H9 (cell line): ENCODE measurements at regions not wholly inside any gene's neighbourhood (a gene's known extent, or its start where the extent isn't known, plus 50 kb on each side); places are given as distances from the start of the nearest gene placed in this dataset.

ENCODE experiments used
- DNase-seq: peaks from one replicate; pipeline ENCODE4 v3.0.0-alpha.2; 2017
- H2AFZ ChIP-seq: one replicate; pipeline ENCODE4 v1.6.1; 2013; ENCODE audit warnings: mild to moderate bottlenecking, low read length, control low read depth, moderate library complexity
- H2AK5ac ChIP-seq: 2 replicates; pipeline ENCODE4 v1.6.1; 2013; ENCODE audit warnings: low read length, control low read depth, mixed read lengths; ENCODE audit not compliant: insufficient read length
- H2BK120ac ChIP-seq: one replicate; pipeline ENCODE4 v1.6.1; 2013; ENCODE audit warnings: low read depth, mild to moderate bottlenecking, low read length, control low read depth, inconsistent platforms; ENCODE audit not compliant: poor library complexity, severe bottlenecking
- H2BK12ac ChIP-seq: 2 replicates; pipeline ENCODE4 v1.6.1; 2013; ENCODE audit warnings: low read length, control low read depth, mixed read lengths, low read depth; ENCODE audit not compliant: insufficient read length
- H2BK15ac ChIP-seq: 2 replicates; pipeline ENCODE4 v1.6.1; 2013; ENCODE audit warnings: low read depth, low read length, control low read depth
- H2BK20ac ChIP-seq: one replicate; pipeline ENCODE4 v1.6.1; 2013; ENCODE audit warnings: low read depth, mild to moderate bottlenecking, low read length, control low read depth, inconsistent platforms; ENCODE audit not compliant: poor library complexity, severe bottlenecking
- H2BK5ac ChIP-seq: 2 replicates; pipeline ENCODE4 v1.6.1; 2013; ENCODE audit warnings: low read length, control low read depth, mixed read lengths; ENCODE audit not compliant: insufficient read length
- H3K14ac ChIP-seq: 2 replicates; pipeline ENCODE4 v1.6.1; 2013; ENCODE audit warnings: low read length, control low read depth; ENCODE audit not compliant: insufficient read depth
- H3K18ac ChIP-seq: 2 replicates; pipeline ENCODE4 v1.6.1; 2013; ENCODE audit warnings: low read depth, mild to moderate bottlenecking, mixed read lengths, low read length, control low read depth; ENCODE audit not compliant: insufficient read length
- H3K23ac ChIP-seq: 2 replicates; pipeline ENCODE4 v1.6.1; 2013; ENCODE audit warnings: low read length, control low read depth, mixed read lengths, low read depth; ENCODE audit not compliant: insufficient read length
- H3K23me2 ChIP-seq: 2 replicates; pipeline ENCODE4 v1.6.1; 2013; ENCODE audit warnings: low read depth, mild to moderate bottlenecking, mixed read lengths, low read length, control low read depth; ENCODE audit not compliant: insufficient read length, poor library complexity, severe bottlenecking
- H3K27ac ChIP-seq: 2 replicates; pipeline ENCODE4 v1.5.1; 2013; ENCODE audit warnings: low read length, control low read depth, mixed read lengths, low read depth; ENCODE audit not compliant: insufficient read length
- H3K27me3 ChIP-seq: 2 replicates; pipeline ENCODE4 v1.6.1; 2013; ENCODE audit warnings: low read length, control low read depth, inconsistent platforms; ENCODE audit not compliant: insufficient read depth
- H3K4ac ChIP-seq: 2 replicates; pipeline ENCODE4 v1.6.1; 2013; ENCODE audit warnings: low read depth, mild to moderate bottlenecking, control low read depth, inconsistent platforms, low read length, moderate library complexity
- H3K4me1 ChIP-seq: 2 replicates; pipeline ENCODE4 v1.6.1; 2013; ENCODE audit warnings: low read length, control low read depth, inconsistent platforms; ENCODE audit not compliant: insufficient read depth
- H3K4me2 ChIP-seq: 2 replicates; pipeline ENCODE4 v1.6.1; 2013; ENCODE audit warnings: low read length, control low read depth, mixed read lengths; ENCODE audit not compliant: insufficient read length, insufficient read depth
- H3K56ac ChIP-seq: 2 replicates; pipeline ENCODE4 v1.6.1; 2013; ENCODE audit warnings: low read depth, mild to moderate bottlenecking, mixed read lengths, low read length, control low read depth; ENCODE audit not compliant: insufficient read length
- H3K79me1 ChIP-seq: 2 replicates; pipeline ENCODE4 v1.6.1; 2013; ENCODE audit warnings: low read depth, mild to moderate bottlenecking, moderate library complexity, low read length, control low read depth, inconsistent platforms; ENCODE audit not compliant: insufficient read depth, poor library complexity, severe bottlenecking
- H3K79me2 ChIP-seq: 2 replicates; pipeline ENCODE4 v1.6.1; 2013; ENCODE audit warnings: low read length, control low read depth, inconsistent platforms; ENCODE audit not compliant: insufficient read depth
- H3K9ac ChIP-seq: 2 replicates; pipeline ENCODE4 v1.6.1; 2013; ENCODE audit warnings: low read length, control low read depth, mixed read lengths; ENCODE audit not compliant: insufficient read length; ENCODE audit errors: extremely low read depth
- H3K9me3 ChIP-seq: one replicate; pipeline ENCODE4 v1.6.1; 2013; ENCODE audit warnings: low read depth, low read length, inconsistent platforms; ENCODE audit not compliant: control insufficient read depth
- H3T11ph ChIP-seq: one replicate; pipeline ENCODE4 v1.6.1; 2013; ENCODE audit warnings: mild to moderate bottlenecking, low read length, control low read depth, inconsistent platforms
- H4K20me1 ChIP-seq: one replicate; pipeline ENCODE4 v1.6.1; 2013; ENCODE audit not compliant: control insufficient read depth, insufficient read length, insufficient read depth
- H4K5ac ChIP-seq: 2 replicates; pipeline ENCODE4 v1.6.1; 2013; ENCODE audit warnings: low read depth, mild to moderate bottlenecking, mixed read lengths, low read length, control low read depth; ENCODE audit not compliant: insufficient read length
- H4K8ac ChIP-seq: replicated peaks from 2 replicates; pipeline ENCODE4 v1.6.1; 2013; ENCODE audit warnings: low read length, control low read depth, mixed read lengths, low read depth; ENCODE audit not compliant: insufficient read length
- H4K91ac ChIP-seq: 2 replicates; pipeline ENCODE4 v1.6.1; 2013; ENCODE audit warnings: low read depth, mild to moderate bottlenecking, moderate library complexity, mixed read lengths, low read length, control low read depth; ENCODE audit not compliant: insufficient read length
- H3K27ac Mint-ChIP-seq, 3 experiments: 2 replicates in 2 of 3; 3 replicates in 1 of 3; pipeline ENCODE4 v1.8.0; 2020 to 2021; ENCODE audit warnings: mixed read lengths in 3 of 3, mild to moderate bottlenecking in 1 of 3, moderate library complexity in 1 of 3
- H3K27me3 Mint-ChIP-seq: 2 replicates; pipeline ENCODE4 v1.8.0; 2021; ENCODE audit warnings: low read depth, mild to moderate bottlenecking, moderate library complexity, mixed read lengths
- H3K36me3 Mint-ChIP-seq, 3 experiments: 2 replicates in 2 of 3; 3 replicates in 1 of 3; pipeline ENCODE4 v1.8.0; 2020 to 2021; ENCODE audit warnings: low read depth in 3 of 3, mixed read lengths in 3 of 3; ENCODE audit not compliant: insufficient read depth in 1 of 3
- H3K4me1 Mint-ChIP-seq, 2 experiments: 2 replicates each; pipeline ENCODE4 v1.8.0; 2020; ENCODE audit warnings: mixed read lengths in 2 of 2
- H3K4me3 Mint-ChIP-seq, 2 experiments: 2 replicates in 1 of 2; 3 replicates in 1 of 2; pipeline ENCODE4 v1.8.0; 2020 to 2021; ENCODE audit warnings: mild to moderate bottlenecking in 2 of 2, mixed read lengths in 2 of 2, moderate library complexity in 1 of 2
- H3K9me3 Mint-ChIP-seq, 2 experiments: 2 replicates in 1 of 2; 3 replicates in 1 of 2; pipeline ENCODE4 v1.8.0; 2020; ENCODE audit warnings: mild to moderate bottlenecking in 2 of 2, mixed read lengths in 2 of 2, moderate library complexity in 1 of 2
- whole genome bisulfite sequencing: extraction: QIAGEN DNeasy Blood & Tissue Kit; methylation state at CpG from one replicate; pipeline ENCODE4 v1.1.7; 2013; ENCODE audit warnings: missing lambda C conversion rate, low lambda C conversion rate, mixed read lengths; ENCODE audit not compliant: insufficient read length; ENCODE audit errors: extremely low coverage; 5-methylcytosine and 5-hydroxymethylcytosine counted together
- TF ChIP-seq, protein P1 (sequence below): fragments of 200-600 bp; sonication (generic); conservative IDR thresholded peaks from 3 replicates; pipeline ENCODE4 v1.8.0; 2021; ENCODE audit warnings: antibody characterized with exemption, mild to moderate bottlenecking

DNA sequence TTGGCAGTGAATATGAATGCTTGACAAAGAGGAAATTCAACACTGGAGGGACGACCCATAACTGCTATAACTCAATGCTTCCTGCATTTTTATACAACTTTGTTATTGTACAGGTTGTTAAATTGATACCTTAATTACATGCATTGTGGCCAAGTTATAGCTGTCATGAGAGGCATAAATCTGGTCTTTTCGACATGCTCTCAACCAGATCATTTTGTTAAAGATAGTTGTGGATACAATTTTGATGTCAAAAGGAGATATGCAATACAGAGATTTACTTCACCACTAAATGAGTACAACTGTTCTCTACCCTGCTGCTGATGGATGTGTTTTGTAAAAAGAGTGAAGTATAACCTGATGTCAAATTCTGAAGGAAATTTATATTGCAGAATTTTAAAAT is 946.0 kb downstream of the GALC start:
- DNase-seq, result no peak
- H3K18ac ChIP-seq, result no peak overlapping the region
- H3K9me3 ChIP-seq, result no peaks in the 10 kb centered on the region
- H3K23ac ChIP-seq, result no peak overlapping the region
- no peak overlapping the region for H3K4me2 ChIP-seq
- no peak overlapping the region for H3K9ac ChIP-seq
- no peaks in the 10 kb centered on the region for H3K9me3 Mint-ChIP-seq
- no peaks in the 10 kb centered on the region for H3K23me2 ChIP-seq
- no peak overlapping the region for H3K4me3 Mint-ChIP-seq
- no peak overlapping the region for H3K56ac ChIP-seq
- TF ChIP-seq, protein P1, sequence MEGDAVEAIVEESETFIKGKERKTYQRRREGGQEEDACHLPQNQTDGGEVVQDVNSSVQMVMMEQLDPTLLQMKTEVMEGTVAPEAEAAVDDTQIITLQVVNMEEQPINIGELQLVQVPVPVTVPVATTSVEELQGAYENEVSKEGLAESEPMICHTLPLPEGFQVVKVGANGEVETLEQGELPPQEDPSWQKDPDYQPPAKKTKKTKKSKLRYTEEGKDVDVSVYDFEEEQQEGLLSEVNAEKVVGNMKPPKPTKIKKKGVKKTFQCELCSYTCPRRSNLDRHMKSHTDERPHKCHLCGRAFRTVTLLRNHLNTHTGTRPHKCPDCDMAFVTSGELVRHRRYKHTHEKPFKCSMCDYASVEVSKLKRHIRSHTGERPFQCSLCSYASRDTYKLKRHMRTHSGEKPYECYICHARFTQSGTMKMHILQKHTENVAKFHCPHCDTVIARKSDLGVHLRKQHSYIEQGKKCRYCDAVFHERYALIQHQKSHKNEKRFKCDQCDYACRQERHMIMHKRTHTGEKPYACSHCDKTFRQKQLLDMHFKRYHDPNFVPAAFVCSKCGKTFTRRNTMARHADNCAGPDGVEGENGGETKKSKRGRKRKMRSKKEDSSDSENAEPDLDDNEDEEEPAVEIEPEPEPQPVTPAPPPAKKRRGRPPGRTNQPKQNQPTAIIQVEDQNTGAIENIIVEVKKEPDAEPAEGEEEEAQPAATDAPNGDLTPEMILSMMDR, result no peak
- H3K14ac ChIP-seq, result no peak overlapping the region
- no peak overlapping the region for H2BK5ac ChIP-seq
- no peak overlapping the region for H4K91ac ChIP-seq
- H3T11ph ChIP-seq, result no peak overlapping the region
- H2BK15ac ChIP-seq, result no peak overlapping the region
- H2BK120ac ChIP-seq, result no peak overlapping the region
- no peak overlapping the region for H4K8ac ChIP-seq
- H3K27me3 ChIP-seq, result no peaks in the 10 kb centered on the region
- no peaks in the 10 kb centered on the region for H3K4me1 ChIP-seq
- H3K79me2 ChIP-seq, result no peaks in the 10 kb centered on the region
- no peak overlapping the region for H3K27ac Mint-ChIP-seq
- H2BK12ac ChIP-seq, result no peak overlapping the region
- H3K27me3 Mint-ChIP-seq, result no peaks in the 10 kb centered on the region
- H2BK20ac ChIP-seq, result no peak overlapping the region
- H3K36me3 Mint-ChIP-seq, result no peaks in the 10 kb centered on the region
- no peak overlapping the region for H3K4ac ChIP-seq
- H3K4me1 Mint-ChIP-seq, result peaks cover 0 to 3% of the 10 kb centered on the region in 2 experiments; a peak in 1 of 4 replicates
- no peak overlapping the region for H2AK5ac ChIP-seq
- no peak overlapping the region for H2AFZ ChIP-seq
- H4K5ac ChIP-seq, result no peak overlapping the region
- WGBS, result no CpG with 5 or more reads among the region's 2 CpGs
- H3K79me1 ChIP-seq, result no peaks in the 10 kb centered on the region
- H3K27ac ChIP-seq, result no peak overlapping the region
- H4K20me1 ChIP-seq, result no peaks in the 10 kb centered on the region
